GM21526 (cell line): ENCODE measurements at regions not wholly inside any gene's neighbourhood (a gene's known extent, or its start where the extent isn't known, plus 50 kb on each side); places are given as distances from the start of the nearest gene placed in this dataset.

Experiments used
- ATAC-seq: cut with Tn5 transposase; IDR thresholded peaks from one replicate; pipeline ENCODE4 v1.9.1; 2021; ENCODE audit warnings: moderate library complexity; ENCODE audit not compliant: unreplicated experiment, low FRiP score

DNA sequence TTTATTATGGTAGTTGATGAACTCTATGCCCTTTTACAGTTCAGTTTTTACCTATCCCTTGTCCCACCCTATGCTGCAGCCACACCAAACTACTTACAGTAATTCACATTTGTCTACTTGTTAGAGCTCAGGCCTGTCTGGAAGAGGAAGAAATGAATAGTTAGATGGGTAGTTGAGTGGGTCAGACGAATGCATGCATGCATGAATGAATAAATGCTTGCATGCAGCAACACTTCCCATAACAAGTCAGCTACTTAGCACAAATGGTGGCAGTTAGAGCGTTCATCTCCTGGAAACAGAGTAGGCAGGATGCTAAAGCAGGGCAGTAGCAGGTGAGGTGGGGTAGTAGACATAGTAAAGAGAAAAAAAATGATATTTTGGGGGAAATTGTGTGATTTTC is 322.3 kb downstream of the NDFIP2 start:
- ATAC-seq: no peak

DNA sequence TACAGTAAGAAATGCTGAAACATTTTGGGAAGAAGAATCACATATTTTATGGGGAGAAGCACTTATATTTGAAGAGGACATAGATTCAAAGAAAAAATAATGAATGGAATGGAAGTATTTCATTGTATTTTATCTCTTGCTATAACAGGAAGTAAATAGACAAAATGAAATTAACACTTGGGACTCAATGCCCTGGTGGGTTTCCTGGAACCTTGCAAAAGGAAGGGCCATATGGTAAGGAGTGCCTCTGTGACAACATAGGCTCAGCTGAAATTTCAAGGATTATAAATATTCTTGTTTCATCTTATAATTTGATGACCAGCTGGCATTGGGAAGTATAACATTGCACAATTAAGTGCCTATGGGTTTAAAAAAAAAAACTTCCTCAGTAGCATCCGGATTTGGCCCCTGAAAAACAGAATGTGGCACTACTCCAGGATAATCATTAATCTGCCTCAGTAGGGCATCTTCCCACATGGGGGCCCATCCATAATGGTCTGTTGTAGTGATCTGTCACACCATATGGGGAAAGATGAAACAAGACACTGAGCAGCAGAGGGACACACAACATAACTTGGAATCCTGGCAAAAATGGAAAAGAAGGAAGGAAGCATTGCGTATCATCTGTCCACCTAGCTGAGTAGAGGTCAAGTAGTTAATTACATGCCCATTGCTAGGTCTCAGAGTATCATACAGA is 321.6 kb downstream of the NDFIP2 start:
- ATAC-seq: no peak

GRCh38 chr13:79799059-79799867 is 318.3 kb downstream of the NDFIP2 start:
- ATAC-seq: no peak

DNA sequence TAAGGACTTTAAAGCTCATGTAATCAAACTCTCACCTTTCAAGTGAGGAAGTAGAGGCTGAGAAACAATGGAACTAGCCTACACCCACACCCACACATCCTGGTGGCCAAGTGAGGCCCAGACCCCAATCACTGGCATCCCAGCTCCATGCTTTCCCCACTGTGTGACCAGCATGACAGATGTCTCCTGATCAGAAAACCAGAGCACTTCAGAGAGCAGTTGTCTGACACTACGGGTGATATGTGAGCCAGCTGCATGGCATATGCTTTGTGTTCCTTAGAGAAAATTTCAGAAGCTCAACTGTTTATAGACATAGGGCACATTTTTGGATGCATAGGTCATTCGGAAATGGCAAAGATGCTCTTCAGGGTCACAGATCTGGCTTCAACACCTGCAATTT is 315.2 kb downstream of the NDFIP2 start:
- no peak for ATAC-seq

- no peak for ATAC-seq
Observed at GRCh38 chr13:79794931-79795330, 314.0 kb downstream of the NDFIP2 start.

DNA sequence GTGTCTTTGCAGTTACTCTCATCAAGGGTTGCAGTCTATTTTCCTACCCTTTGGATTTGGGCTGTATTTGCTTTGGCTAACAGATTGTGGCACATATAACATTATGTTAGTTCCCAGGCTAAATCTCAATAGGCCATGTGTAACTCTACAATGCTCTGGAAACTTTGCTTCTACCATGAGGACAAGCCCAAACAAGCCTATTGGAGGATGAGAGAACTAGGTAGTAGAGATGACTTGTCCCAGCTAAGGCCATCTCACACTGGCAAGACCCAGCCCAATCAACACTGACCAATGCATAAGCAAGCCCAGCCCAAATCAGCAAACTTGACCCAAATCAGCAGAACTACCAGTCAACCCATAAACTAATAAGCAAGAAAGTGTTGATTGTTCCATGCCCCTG is 311.8 kb downstream of the NDFIP2 start:
- no peak for ATAC-seq

DNA sequence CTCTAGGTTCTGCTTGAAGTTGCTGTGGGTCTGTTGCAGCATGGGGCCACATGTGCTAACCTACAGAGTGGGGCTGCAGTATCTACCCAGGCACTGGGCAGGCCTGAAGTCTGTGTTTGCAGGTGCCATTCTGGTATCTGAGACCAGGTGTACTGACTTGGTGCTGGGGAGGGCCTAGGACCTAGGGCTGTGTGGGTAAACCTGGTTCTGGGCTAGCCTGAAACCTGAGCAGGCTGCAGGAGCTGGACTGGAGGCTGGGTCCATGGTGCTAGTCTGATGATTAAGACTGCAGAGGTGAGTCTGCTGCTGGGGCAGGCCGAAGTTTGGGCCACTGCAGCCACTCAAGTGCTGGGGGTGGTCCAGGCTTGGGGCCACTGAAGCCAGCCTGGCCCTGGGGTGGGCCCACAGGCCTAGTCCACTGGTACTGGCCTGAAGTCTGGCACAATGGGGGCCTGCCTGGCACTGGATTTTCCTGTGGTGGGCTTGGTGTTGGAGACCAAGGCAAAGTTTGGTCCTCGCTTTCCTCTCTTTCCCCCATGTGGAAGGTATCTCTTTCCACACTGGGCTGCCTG is 310.6 kb downstream of the NDFIP2 start:
- no peak for ATAC-seq

DNA sequence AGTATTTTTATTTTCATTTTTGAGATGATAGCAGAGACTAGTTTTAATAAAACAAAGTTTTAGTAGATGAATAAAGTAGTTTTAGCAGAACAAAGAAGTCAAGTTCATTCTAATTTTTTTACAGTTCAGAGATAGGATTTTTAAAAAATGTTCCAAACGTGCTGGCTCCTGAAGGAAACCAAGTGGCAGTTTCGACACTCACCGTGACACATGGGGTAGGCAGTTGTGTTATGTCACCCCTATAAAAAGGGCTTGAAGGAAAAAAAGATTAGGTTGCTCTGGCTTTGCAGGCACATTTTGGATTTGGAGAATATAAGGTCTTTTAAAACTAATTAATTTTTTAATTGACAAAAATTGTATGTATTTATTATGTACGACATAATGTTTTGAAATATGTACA is 305.2 kb downstream of the NDFIP2 start:
- no peak for ATAC-seq

GRCh38 chr13:79782541-79783205 is 301.7 kb downstream of the NDFIP2 start:
- no peak for ATAC-seq

DNA sequence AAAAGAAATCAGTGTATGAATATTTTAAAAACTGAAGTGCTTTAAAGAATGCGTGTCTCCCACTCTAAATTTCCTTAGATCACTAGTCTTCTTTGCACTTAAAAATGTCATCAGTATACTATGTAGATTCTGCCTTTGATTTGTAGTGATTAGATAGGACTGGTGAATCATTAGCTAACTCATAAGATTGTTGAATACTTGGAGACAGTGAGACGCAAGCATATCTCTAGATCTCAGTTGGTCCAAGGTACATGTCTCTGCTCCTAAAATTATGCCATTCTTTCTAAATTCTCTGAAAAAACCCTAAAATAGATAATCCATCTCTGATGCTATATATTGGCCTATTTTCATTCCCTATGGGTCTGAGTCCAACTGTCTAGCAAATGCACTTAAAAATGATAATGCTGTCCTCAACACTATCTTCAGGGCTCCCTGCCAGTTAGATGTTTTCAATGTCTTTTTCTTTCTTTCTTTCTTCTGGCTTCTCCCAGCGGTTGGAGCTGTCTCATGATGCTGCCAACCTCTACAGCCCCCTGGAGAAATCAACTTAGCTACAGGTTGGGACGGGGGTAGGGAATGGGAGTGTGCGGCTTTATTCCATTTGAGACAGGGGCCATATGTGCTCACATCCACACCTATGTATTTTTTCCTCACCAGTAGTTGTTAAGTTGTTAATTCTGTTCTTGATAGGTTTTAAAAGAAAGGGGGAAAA is 301.0 kb downstream of the NDFIP2 start:
- ATAC-seq: no peak

DNA sequence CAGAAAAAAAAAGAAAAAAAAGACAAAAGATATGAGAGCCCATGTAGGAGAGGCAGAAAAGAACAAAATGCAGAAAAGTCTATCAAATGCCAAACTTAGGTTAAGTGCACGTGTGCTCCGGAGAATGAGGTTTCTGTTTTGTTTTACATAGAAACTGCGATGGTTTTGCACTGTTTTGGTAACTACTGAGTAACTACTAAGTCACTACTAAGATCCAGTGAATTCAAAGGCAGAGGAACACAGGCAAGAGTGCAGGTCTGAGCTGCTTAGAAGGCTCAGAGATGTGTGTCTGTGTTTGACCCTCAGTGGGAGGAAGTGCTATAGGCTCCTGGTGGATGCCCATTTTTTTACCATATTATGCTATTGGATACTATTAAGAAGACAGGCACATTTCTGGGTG is 299.3 kb downstream of the NDFIP2 start:
- peak; percentile 55 for ATAC-seq

DNA sequence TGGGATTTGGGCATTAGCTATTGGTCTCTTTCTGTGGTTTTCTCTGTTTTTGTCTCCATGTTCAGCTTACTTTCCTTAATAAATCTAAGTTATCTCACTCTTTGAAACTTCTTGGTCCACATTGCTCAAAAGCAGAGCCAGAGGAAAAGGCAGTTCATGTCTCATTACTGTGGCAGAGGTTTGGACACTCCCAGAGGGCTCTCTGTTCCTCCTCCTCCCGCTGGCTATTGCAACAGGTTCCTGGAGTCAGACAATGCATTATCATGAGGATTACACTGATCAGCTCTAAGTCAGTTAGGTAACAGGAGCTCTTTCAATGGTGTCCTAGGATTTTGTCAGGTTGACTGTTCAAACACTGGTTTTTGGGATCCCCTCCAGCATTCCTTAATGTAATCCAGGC is 298.8 kb downstream of the NDFIP2 start:
- ATAC-seq: no peak

DNA sequence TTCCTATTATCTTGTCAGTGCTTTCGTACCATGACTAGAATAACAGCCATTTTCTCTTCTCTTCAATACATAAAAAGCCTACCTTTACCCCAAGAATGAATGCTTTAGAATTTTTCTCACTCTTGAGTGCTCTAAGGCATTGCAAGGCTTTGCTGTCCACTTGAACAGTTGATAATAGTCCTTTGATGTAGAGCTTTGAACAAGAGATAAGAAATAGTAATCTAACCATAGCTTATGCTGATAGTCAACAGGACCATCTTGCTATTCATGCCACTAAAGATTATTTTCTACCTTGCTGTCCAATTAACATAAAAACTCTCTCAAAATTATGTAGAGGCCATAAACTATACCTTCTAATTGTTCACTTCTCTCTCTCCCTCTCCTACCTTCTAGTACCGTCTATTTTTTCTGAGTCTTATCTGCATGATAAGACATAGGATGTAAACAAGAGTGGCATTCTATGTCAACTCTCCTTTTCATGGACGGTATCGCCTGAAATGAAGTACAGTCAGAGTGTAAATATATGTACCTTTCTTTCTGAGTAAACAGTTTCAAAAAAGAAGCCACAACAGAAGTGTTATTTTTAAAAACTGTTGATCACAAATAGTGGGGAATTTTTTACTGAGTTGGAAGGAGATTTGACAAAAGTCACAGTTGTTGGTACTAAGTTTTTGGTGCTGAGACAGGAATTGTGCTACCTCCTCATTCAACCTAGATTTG is 297.9 kb downstream of the NDFIP2 start:
- ATAC-seq: no peak

GRCh38 chr13:79777504-79777903 is 296.5 kb downstream of the NDFIP2 start:
- no peak for ATAC-seq

DNA sequence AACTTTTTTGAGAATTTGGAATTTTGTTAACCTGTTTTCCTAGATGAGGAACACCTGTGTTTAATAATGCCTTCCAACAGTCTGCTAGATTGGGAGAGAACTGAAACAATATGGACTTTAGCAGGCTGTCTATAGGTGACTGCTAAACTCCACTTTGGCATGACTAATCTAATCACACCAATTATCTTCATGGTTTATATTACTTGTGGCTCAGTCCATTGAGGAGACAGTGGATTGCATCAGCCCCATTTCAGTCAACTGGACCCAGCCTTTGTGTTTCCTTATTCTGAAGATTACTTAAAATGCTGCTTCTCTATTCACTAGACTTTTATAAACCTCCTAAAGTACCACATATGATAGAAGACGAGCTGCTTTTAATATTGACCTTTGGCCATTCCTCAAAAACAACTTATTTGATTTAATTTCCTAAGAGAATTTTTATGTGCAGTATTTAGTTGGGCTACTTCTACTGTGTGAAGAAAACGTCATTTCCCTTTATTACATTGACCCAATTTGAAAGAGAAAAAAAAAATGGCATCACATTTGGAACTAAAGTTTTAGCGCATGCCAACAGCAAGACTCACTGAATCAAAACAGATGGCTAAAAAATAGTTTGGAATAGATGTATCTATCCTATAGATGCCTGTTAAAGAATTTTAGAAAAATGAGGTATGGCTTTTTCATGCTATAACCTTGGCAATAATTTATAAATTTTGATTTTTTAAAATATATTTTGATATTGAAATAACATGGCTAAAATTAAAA is 295.8 kb downstream of the NDFIP2 start:
- ATAC-seq: no peak

- ATAC-seq: no peak
Observed at GRCh38 chr13:79775830-79776229, 294.9 kb downstream of the NDFIP2 start.

DNA sequence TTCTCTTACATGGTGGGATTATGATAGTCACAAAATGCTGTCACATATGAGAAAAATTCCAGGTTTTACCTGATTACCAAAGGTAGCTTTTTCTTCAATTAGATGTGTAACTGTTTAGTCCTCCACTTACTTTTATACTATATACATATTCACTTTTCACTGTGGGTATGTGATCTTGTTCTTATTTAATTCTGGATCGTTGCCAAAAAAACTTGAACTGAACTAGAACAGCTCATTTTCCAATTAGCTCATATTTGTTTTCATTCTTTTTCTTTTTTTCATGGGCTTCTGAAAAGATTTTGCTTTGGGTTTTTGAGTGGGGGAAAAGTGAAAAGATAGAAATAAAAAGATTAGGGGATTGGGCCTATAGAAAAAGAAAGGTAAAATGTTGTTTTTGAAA is 291.9 kb downstream of the NDFIP2 start:
- ATAC-seq: no peak

GRCh38 chr13:79771493-79771892 is 290.5 kb downstream of the NDFIP2 start:
- ATAC-seq: no peak

DNA sequence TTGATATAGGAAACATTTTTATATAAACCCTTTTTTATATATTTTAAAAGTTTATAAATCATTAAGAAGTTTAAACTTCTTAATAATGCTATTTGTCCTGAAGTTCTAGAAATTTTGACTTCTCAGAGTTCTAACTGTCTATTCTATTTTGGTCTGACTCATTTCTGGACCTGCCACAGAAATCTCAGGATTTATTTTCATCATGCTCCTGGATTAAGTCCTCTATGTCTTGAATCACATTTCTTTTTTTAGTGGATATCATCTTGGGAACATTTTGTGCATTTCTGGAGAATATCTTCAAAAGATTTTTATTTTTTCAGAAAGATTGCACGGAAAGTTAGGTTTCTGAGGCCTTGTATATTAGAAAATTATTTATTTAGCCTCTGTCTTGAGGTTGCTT is 289.1 kb downstream of the NDFIP2 start:
- no peak for ATAC-seq
